ENCODE measurements at regions not wholly inside any gene's neighbourhood (a gene's known extent, or its start where the extent isn't known, plus 50 kb on each side); places are given as distances from the start of the nearest gene placed in this dataset.
"Not testable (repeated sequence)": the region's sequence is repeated elsewhere in the genome, so short reads cannot be mapped to it uniquely, and the experiment has no call there.

DNA sequence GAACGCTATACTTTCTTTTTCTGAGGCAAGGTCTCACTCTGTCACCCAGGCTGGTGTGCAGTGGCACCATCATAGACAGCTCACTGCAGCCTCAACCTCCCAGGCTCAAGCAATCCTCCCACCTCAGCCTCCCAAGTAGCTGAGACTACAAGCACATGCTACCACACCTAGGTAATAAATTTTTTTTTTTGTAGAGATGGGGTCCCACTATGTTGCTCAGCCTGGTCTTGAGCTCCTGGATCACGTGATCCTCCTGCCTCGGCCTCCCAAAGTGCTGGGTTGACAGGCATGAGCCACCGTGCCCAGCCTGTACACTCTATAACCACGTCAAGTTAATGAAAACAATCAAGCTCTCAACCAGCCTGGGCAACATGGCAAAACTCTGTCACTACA, 127.1 kb upstream of the VOPP1 start:
- not testable (repeated sequence) for DNase-seq

DNA sequence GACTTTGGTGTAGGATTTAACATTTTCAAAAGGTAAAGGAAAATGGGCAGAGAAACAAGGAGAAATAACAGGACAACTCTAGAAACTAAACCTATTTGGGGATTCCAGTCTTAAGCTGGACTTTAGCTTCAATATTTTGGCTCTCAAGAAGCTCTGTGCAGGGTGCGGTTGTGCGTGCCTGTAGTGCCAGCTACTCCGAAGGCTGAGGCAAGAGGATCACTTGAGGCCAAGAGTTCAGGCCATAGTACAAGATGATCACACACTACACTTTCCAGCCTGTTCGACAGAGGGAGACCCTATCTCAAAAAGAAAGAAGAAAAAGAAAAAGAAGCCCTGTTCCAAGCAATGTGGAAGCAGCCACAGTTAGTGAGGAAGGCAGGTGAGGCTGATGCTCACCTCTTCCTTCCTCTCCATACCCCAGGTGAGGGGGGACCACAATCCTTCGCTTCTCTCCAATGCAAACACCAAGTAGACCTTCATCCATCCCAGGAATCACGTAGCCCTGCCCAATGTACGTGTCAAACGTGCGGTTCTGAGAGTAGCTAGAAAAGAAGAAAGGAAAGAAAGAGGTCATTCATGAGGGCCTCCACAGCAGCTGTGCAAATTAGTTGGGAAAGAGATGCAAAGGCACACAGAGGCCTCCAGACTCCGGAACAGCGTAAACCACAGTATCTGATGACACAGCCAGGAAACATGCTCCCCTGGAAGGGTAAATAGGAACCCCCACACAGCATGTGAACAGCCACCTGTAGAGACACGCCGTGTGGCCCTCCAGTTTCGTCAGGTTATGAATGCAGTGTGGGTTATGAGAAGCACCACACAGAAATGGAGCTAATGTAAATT, 126.5 kb upstream of the VOPP1 start:
- DNase-seq, result not testable (repeated sequence)

DNA sequence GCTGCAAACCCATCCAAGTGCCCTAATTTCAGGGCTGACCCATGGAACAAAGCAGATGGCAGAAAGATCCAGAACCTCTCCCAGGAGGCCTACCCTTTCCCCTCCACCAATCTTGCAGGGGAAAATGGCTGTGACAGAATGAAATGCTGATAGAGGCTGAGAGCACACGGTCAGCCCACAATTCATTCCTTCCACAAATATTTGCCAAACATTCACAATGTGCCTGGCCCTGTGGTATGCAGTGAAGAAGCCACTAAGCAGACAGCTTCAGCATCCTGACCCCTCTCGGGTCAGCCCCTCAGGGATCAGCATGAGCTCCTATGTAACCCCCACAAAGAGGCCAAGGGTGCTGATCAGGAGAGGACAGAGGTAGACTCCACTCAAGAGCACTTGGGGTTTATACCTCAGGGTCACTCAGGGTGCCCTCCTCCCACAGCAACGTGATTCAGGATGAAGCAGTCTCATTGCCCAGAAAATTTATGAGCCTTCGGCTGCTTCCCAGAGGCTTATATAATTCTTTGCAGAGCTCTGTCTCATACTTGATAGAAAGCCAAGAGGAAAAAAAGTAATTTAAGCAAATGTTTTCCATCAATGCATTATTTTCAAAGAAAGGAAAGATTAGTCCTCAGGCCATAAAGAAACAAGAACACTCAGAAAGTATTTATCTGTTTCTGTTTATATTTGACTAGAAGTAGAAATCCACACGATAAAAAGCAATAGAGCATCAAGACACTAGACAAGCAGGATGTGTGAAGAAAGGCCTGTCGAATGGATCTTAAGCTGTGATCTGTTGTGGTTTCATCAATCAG, 123.8 kb upstream of the VOPP1 start:
- DNase-seq, result not testable (repeated sequence)

DNA sequence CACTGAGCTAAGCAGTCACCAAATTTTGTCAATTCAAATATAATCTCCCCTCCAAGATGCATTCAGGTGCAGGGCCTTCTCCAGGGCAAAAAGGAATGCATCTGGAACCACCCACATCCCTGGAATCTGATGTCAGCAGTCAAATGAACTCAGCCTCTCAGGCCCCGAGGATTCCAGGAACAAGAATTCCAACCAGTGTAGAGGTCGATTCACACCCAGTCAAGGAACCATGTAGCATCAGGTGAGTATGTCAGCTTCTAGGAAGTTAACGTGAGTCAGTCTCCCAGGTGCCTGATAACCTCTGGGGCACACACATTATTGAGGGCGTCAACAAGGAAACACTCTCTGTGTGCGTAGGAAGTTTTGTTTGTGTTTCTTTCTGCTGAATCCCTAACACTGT, 122.2 kb upstream of the VOPP1 start:
- DNase-seq, result not testable (repeated sequence)

DNA sequence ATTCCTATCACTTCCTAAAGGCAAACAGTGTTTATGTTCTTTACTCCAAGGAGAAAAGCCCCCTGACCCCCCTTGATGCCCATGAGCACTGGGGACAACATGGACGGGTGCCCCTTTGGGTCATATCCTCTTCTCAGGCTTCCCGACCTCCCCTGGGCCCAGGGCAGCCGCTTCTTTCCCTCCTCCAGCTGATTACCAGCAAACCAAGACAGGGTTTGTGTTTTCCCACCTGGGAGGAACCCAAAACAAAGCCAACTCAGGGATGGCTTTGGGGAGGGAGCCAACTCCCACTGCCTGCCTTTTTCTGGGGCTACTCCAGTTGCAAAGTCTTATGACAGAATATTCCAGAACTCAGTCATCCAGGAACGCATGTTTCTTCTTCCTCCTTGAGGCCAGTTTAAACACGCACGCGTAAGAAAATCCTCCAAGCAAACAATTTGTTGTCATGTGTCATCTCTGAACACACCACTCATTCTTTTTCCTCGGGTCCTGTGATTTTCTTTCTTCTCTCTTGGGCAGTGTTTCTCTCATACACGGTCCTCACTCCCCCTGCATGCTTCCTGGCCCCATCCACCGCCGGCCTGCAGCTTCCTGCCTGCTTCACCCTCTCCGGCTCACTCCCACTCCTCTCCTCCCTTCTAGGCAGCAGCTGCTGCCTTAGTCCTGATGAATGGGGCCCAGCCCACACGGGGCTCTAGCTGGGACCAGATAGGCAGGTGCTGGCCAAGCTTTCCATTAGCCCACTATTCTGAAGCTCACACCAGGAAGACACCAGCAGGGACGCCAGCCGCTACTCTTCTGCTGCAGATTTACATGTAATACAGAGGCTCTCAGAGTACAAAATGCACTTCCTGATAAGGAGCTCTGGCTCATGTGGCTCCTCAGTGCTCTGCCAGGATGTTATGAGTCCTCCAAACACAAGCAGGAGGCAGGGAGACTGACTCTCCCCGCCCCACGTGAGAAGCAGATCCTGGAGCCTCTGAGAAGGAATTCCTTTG, 116.7 kb upstream of the VOPP1 start:
- not testable (repeated sequence) for DNase-seq

DNA sequence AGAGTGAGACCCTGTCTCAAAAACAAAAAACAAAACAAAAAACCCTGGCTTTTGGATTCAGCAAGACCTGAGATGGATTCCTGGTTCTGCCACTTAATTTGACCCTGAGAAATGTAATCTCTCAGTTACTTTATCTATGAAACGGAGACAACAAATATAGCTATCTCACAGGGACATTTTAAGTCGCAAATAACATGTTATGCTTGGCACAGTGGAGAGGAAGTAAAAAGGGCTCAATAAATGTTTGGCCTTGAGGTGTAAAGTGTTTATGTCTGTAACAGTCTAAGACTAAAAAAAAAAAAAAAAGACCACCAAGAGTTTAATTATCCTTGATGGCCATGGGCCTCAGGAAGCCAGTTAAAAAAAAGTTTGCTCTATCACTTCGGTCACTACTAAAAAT, 116.0 kb upstream of the VOPP1 start:
- not testable (repeated sequence) for DNase-seq

DNA sequence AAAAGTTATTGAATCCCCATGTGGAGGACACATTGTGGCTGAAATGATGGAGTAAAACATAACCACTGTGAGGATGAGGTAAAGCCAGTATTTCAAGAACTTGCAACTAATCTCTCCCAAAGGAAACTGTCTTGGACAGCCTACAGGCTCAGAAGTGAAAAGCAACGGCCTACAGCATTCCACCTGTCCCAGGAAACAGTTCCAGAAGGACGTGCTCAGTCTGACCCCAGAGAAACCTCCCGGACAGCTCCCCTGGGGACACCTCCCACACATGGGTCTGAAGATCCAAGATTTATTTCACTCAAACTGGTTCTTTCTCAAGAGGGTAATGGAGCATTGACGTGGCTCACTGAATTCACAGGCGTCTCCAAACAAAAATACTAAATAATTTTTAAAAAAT, 115.0 kb upstream of the VOPP1 start:
- not testable (repeated sequence) for DNase-seq

DNA sequence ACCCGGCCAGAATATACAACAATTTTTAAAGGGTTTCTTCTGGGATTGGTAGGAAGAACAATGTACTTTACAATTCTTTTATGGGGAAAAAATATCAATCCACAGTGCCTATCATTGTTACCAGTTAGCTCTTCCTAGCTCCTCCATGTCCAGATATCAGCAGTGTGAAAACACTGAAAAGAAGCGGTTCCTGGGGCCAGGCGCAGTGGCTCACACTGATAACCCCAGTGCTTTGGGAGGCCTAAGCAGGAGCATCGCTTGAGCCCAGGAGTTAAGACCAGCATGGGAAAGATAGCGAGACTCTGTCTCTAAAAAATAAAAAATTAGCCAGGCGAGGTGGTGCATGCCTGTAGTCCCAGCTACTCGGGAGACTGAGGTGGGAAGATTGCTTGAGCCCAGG, 114.5 kb upstream of the VOPP1 start:
- DNase-seq, result not testable (repeated sequence)

DNA sequence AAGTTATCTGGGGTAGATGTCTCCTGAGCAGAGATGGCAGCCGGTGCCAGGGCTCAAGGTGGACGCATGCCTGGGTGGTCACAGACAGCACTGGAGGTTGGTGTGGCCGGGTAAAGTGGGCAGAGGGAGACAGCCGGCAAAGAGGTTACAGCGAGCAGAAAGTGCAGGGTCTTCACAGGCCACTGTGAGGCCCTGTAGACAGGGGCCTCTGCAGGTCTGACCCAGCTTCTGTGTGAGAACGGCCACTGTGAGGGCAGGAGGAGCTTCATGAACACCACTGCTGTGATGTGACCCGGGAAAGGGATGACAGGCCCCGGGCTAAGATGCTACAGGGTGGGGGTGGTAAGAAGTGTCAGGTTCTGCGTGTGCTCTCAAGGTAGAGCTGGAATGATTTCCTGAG, 111.2 kb upstream of the VOPP1 start:
- not testable (repeated sequence) for DNase-seq

DNA sequence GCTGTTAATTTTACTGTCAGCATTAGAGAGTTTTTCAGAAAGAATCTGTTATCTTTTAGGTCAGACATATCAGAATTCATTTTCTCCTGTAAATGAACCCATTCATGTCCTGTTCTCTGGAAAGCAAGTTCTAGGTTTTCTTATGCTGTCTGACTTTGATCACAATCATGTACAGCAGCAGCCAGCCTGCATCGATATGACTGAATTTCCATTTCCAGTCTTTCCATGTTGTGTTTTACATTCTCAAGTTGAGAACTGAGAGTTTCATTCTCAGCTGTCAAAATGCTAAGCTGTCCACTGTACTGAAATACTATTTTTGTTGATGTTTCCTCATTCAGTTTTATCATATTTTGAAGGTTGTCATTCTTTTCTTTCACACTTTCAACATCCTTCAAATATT, 103.3 kb upstream of the VOPP1 start:
- DNase-seq, result not testable (repeated sequence)

DNA sequence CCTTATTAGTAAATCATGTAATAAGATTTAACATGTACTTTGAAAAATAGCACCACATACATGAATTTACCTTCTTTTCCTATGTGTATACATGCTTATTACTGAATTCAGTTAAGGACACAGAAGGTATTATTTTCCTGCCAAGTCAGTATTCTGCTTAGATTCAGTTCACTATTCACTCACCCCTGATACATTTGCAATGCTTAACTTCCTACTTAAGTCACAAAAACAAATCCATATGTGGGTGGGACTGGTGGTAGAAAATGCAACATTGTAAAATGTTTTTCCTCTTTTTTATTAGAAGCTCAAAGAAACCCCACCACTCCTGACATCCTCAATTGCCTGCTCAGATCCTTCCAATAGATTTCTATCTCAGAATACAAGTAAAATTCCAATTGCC, 101.2 kb upstream of the VOPP1 start:
- DNase-seq, result not testable (repeated sequence)

DNA sequence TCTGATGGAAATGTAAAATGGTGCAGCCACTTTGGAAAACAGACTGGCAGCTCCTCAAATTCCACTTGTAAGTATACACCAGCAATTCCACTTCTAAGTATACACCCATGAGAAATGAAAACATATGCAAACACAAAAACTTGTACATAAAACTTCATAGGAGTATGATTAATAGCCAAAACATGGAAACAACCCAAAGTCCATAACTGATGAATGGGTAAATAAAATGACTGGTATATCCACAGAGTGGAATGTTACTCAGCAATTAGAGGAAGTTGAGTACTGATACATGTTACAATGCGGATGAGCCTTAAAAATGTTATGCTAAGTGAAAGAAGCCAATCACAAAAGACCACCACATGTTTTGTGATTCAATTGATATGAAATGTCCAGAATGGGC, 99.8 kb upstream of the VOPP1 start:
- not testable (repeated sequence) for DNase-seq

DNA sequence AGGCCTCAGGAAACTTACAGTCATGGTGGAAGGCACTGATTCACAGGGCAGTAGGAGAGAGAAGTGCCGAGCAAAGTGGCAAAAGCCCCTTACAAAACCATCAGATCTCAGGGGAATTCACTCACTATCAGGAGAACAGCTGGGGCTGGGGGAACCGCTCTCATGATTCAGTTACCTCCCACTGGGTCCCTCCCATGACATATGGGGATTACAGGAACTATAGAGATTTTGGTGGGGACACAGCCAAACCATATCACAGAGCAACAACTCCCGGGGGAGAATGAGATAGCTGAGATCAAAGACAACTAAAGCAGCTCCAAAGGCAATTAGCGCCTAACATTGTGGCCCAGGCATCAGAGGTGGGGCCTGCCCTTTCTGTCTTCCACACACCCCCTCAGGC, 85.4 kb upstream of the VOPP1 start:
- DNase-seq, result no peak

DNA sequence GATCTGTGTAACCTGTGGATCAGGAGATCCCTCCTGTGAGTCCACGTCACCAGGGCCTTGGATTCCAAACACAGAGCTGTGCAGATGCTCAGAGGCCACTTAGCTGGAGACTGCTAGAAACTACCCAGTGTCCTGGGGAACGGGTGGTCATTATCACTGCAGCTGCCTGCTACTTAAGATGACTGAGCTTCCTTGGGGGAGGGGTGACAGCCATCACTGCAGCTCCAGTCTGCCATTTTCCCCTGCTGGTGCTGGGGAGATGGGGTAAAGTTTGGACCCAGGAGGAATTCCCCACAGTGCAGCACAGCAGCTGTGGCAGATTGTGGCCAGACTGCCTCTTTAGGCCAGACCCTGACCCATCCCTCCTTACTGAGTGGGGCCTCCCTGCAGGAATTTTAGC, 78.8 kb upstream of the VOPP1 start:
- no peak for DNase-seq

DNA sequence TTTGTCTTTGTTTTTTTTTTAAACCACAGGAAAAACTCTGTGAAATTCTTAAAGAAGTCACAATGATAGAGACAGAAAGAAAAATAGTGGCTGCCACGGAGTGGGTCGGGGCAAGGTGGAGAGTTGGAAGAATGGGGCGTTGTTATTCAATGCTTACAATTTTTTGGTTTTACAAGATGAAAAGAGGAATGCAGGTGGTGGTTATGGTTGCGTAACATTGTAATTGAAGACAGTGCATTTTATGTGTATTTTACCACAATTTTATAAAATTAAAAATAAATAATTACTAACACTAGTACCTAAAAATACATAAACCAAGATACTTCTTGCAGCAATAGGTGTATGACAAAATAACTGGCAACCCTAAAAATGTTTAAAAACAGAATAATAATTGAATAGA, 76.9 kb upstream of the VOPP1 start:
- no peak for DNase-seq

DNA sequence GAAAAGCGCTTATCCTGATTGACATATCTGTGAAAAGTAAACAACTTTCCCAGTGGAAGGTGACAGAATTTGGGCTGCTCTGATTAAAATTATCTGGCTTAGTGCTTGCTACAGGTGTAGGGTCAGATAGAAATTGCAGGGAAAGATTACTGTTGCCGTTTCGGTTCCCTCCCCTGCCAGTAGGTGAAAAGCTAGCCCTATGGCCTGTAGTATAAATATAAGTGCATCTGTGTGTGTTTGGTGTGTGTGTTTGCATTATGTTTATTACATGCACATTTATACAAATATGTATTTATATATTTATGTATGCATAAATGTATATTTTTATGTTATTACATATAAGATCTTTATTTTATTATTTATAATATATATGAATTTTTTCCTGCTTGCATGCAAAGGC, 72.3 kb upstream of the VOPP1 start:
- no peak for DNase-seq

DNA sequence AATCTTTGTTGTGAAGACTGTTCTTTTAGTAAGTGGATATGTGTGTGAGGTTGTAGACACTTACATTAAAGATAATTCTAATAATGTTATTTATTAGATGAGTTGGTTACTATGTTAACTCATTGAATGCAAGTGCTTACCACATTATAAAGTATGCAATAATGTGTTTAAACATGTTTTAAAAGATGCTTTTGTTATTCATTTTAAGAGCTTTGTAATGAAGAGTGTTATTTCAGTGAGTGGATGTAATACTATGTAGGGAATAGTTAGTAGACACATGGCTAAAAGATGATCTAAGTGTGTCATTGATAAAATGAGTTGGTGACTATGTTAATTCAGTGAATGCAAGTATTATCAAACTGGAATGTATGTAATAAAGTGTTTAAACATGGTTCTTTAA, 70.0 kb upstream of the VOPP1 start:
- DNase-seq, result no peak

DNA sequence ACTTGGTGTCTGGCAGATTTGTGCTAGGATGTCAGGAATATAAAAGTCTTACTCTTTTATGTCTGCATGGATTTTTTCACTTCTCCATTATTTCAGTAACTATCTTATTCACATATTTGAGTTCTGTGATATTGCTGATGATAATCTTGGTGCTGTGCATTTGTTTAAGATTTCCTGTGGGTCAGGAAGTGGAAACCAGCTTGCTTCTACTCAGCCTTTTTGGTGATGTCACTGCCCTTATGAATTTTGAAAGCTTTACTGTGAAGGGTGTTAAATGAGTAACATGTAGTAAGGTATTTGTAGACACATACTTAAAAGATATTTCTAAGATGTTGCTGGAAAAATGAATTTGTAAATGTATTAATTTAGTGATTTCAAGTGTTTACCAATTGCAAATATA, 69.5 kb upstream of the VOPP1 start:
- no peak for DNase-seq

DNA sequence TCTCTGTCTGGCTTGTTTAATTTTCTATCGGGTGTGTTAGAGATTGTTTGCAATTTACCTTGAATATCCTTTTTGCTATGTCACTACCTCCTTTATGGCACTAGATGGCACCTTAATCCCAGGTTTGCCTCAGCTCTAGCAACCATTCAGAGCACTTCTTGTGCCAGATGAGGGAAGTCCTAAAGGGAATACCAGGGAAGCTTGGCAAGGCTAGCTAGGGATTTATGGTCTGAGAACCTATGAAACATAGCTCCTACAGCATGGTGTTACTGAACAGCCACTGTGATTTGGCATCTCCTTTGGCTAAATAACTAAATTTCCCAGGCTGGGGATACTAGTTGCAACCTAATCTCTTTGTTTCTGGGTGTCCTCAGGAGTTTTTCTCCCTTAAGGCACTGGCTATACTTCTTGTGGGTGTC, 69.0 kb upstream of the VOPP1 start:
- peak; percentile 46 for DNase-seq

DNA sequence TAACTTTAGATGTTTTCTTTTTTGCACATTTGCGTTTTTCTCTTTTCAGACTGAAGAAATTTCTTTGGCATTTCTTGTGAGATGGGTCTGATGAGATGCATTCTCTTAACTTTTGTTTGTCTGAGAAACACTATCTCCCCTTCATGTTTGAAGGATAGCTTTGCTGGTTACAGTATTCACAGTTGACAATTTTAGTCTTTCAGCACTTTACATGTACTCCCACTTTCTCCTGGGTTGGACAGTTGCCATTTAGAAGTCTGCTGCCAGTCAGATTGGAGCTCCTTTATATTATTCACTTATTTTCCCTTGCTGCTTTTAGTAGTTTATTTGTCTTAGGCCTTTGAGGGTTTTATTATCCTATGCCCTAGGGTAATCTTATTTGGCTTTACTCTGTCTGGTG, 67.3 kb upstream of the VOPP1 start:
- no peak for DNase-seq

DNA sequence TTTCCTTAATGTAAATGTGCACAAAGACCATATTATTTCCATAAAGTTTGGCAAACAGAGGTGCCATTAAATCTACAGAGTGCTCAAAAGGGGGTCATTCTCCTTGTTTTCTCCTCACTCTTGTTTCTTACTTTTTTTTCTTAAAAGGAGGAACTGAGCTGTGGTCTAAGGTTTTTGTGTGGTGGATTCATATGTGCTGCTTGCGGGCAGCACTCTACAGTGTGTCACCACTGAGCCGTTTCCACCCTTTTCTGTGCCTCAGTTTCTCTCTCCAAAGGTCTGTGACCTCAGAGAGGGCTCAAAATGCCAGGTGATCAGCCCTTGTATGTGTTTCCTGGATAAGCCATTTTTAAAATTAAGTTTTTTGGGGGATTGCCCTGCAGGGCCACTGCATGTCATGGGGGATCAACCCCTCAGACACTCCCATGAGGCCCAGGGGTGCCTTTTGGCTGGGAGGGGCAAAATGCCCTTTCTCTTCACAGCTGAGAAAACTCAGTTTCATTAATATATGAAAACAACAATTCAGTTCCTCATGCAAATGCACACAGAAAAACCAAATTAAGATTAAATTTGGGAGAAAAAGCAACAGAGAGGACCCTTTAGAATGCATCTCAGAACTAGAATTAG, 56.9 kb upstream of the VOPP1 start:
- DNase-seq, result peak; percentile 2

DNA sequence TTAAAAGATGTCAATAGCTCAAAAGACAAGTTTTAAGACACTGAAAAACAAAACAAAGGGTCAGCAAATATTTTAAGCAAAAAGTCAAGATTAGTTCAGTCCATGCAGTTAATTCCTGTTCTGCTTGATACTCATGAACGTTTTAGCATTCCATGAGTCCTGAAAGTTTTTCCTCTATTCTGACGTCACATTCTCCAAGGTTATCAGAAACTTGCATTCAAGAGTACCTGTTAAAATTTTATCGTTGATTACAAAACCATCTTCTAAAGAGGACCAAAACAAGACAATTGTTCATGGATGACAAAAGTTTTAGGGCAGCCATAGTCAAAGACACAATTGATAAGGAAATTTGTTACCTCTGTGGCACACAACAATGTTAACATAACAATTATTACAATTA, 52.5 kb upstream of the VOPP1 start:
- DNase-seq, result no peak
